H1 (cell line): ENCODE measurements at regions not wholly inside any gene's neighbourhood (a gene's known extent, or its start where the extent isn't known, plus 50 kb on each side); places are given as distances from the start of the nearest gene placed in this dataset.

Experiments used
- CTCF ChIA-PET: fragments of 300-600 bp; sonication (Branson Sonifier 250); formaldehyde crosslinking; loops from one replicate; lab custom pipeline; 2021; ENCODE audit not compliant: partially characterized antibody; lab: Charles Lee
- POLR2A ChIA-PET: fragments of 300-600 bp; sonication (Branson Sonifier 250); formaldehyde crosslinking; loops from one replicate; lab custom pipeline; 2021; ENCODE audit warnings: inconsistent platforms; ENCODE audit not compliant: partially characterized antibody; lab: Charles Lee
- DNase-seq, 2 experiments: peaks; one replicate each; pipeline versions ENCODE4 v3.0.0 to v3.0.0-alpha.2; 2010 to 2022; ENCODE audit warnings: low spot score in 2 of 2, low read depth in 1 of 2, mixed read lengths in 1 of 2
- FAIRE-seq: peaks from 2 replicates; lab custom pipeline; 2011; peaks lifted over from hg19 to GRCh38; lab: Jason Lieb, UNC
- H2AFZ ChIP-seq: 2 replicates; pipeline ENCODE4 v1.8.1; 2012; ENCODE audit warnings: low read length, inconsistent platforms
- H2AK5ac ChIP-seq: 2 replicates; pipeline ENCODE4 v1.6.1; 2013; ENCODE audit warnings: low read depth, low read length
- H2BK120ac ChIP-seq: replicated peaks from 2 replicates; pipeline ENCODE3; 2013; ENCODE audit warnings: low read depth, low read length, inconsistent platforms
- H2BK12ac ChIP-seq: 2 replicates; pipeline ENCODE4 v1.6.1; 2013; ENCODE audit warnings: low read depth, low read length
- H2BK15ac ChIP-seq: 2 replicates; pipeline ENCODE4 v1.6.1; 2013; ENCODE audit warnings: low read length
- H2BK20ac ChIP-seq: 2 replicates; pipeline ENCODE4 v1.6.1; 2013; ENCODE audit warnings: low read length
- H2BK5ac ChIP-seq: 2 replicates; pipeline ENCODE4 v1.6.1; 2013; ENCODE audit warnings: low read depth, low read length
- H3K14ac ChIP-seq: 2 replicates; pipeline ENCODE4 v1.6.1; 2013; ENCODE audit warnings: inconsistent platforms; ENCODE audit not compliant: insufficient read length
- H3K18ac ChIP-seq: 2 replicates; pipeline ENCODE4 v1.6.1; 2013; ENCODE audit warnings: low read length; ENCODE audit errors: extremely low read depth
- H3K23ac ChIP-seq: 2 replicates; pipeline ENCODE4 v1.6.1; 2013; ENCODE audit warnings: inconsistent platforms; ENCODE audit not compliant: insufficient read length
- H3K23me2 ChIP-seq: 2 replicates; pipeline ENCODE4 v1.6.1; 2013; ENCODE audit warnings: low read depth, low read length
- H3K27ac ChIP-seq: 2 replicates; pipeline ENCODE4 v1.6.1; 2011; ENCODE audit warnings: low read depth, low read length, inconsistent platforms
- H3K27me3 ChIP-seq, 4 experiments: replicated peaks in 1 of 4; 1 replicate in 1 of 4; 2 replicates in 3 of 4; pipeline versions ENCODE4 v1.6.1 to v1.8.1; 2011 to 2013; ENCODE audit warnings: low read length in 3 of 4, mild to moderate bottlenecking in 3 of 4, inconsistent platforms in 2 of 4, mixed read lengths in 2 of 4, moderate library complexity in 1 of 4; ENCODE audit not compliant: control insufficient read depth in 3 of 4, insufficient read depth in 3 of 4; ENCODE audit errors: extremely low read depth in 1 of 4
- H3K36me3 ChIP-seq, 4 experiments: 2 replicates each; pipeline versions ENCODE4 v1.6.1 to v1.8.1; 2011 to 2013; ENCODE audit warnings: mild to moderate bottlenecking in 4 of 4, low read length in 3 of 4, moderate library complexity in 2 of 4, control low read depth in 1 of 4, inconsistent platforms in 1 of 4; ENCODE audit not compliant: insufficient read depth in 4 of 4, control insufficient read depth in 2 of 4
- H3K4ac ChIP-seq: replicated peaks from 2 replicates; pipeline ENCODE3; 2013; ENCODE audit warnings: low read length, low read depth, mixed read lengths, inconsistent platforms; ENCODE audit not compliant: insufficient read length
- H3K4me1 ChIP-seq, 4 experiments: replicated peaks in 1 of 4; 1 replicate in 1 of 4; 2 replicates in 3 of 4; pipeline versions ENCODE4 v1.6.1 to v1.8.1; 2011 to 2013; ENCODE audit warnings: low read length in 3 of 4, inconsistent platforms in 2 of 4, mixed read lengths in 1 of 4; ENCODE audit not compliant: insufficient read depth in 4 of 4, control insufficient read depth in 3 of 4
- H3K4me2 ChIP-seq, 2 experiments: 2 replicates each; pipeline versions ENCODE4 v1.6.1 to v1.8.1; 2011 to 2013; ENCODE audit warnings: low read depth in 2 of 2, low read length in 2 of 2, control low read depth in 1 of 2, inconsistent platforms in 1 of 2, mild to moderate bottlenecking in 1 of 2; ENCODE audit not compliant: insufficient read depth in 1 of 2
- H3K4me3 ChIP-seq, 4 experiments: fragments of 200-600, 300-600 bp in 1 of 4; sonication (generic), shearing (Covaris generic), sonication (Bioruptor Twin) in 1 of 4; 2 replicates each; pipeline versions ENCODE4 v1.5.1 to v1.8.1; 2011 to 2016; ENCODE audit warnings: low read length in 4 of 4, low read depth in 3 of 4, control low read depth in 2 of 4, inconsistent platforms in 2 of 4, mild to moderate bottlenecking in 2 of 4, mixed read lengths in 1 of 4, moderate library complexity in 1 of 4; ENCODE audit not compliant: insufficient read depth in 2 of 4; ENCODE audit errors: extremely low read depth in 1 of 4
- H3K56ac ChIP-seq: replicated peaks from 2 replicates; pipeline ENCODE3; 2013; ENCODE audit warnings: low read depth, mild to moderate bottlenecking, mixed read lengths, low read length, inconsistent platforms; ENCODE audit not compliant: insufficient read length
- H3K79me1 ChIP-seq: 2 replicates; pipeline ENCODE4 v1.6.1; 2013; ENCODE audit warnings: low read depth, low read length, control low read depth
- H3K79me2 ChIP-seq, 2 experiments: 2 replicates each; pipeline versions ENCODE4 v1.6.1 to v1.8.1; 2012 to 2013; ENCODE audit warnings: low read length in 2 of 2, mild to moderate bottlenecking in 2 of 2, inconsistent platforms in 1 of 2; ENCODE audit not compliant: insufficient read depth in 2 of 2, control insufficient read depth in 1 of 2
- H3K9ac ChIP-seq, 4 experiments: replicated peaks in 1 of 4; 1 replicate in 1 of 4; 2 replicates in 3 of 4; pipeline versions ENCODE4 v1.6.1 to v1.8.1; 2011 to 2013; ENCODE audit warnings: low read depth in 3 of 4, low read length in 3 of 4, control low read depth in 2 of 4, mild to moderate bottlenecking in 2 of 4, moderate library complexity in 2 of 4, inconsistent platforms in 1 of 4; ENCODE audit errors: extremely low read depth in 1 of 4
- H3K9me3 ChIP-seq, 2 experiments: 2 replicates each; pipeline versions ENCODE4 v1.6.1 to v1.8.1; 2012 to 2013; ENCODE audit warnings: mild to moderate bottlenecking in 2 of 2, moderate library complexity in 2 of 2, control low read depth in 1 of 2, inconsistent platforms in 1 of 2, low read depth in 1 of 2, low read length in 1 of 2, mixed read lengths in 1 of 2; ENCODE audit not compliant: insufficient read depth in 2 of 2
- H4K20me1 ChIP-seq, 2 experiments: replicated peaks in 1 of 2; 2 replicates each; pipeline versions ENCODE3 to v1.8.1; 2011 to 2013; ENCODE audit warnings: inconsistent platforms in 2 of 2, low read length in 2 of 2, mild to moderate bottlenecking in 1 of 2; ENCODE audit not compliant: insufficient read depth in 2 of 2, control insufficient read depth in 1 of 2
- H4K5ac ChIP-seq: 2 replicates; pipeline ENCODE4 v1.6.1; 2013; ENCODE audit warnings: low read length, low read depth, mixed read lengths, inconsistent platforms; ENCODE audit not compliant: insufficient read length
- H4K8ac ChIP-seq: 2 replicates; pipeline ENCODE4 v1.8.0; 2013; ENCODE audit warnings: mild to moderate bottlenecking, moderate library complexity, low read length, inconsistent platforms; ENCODE audit not compliant: insufficient read depth; ENCODE audit errors: extremely low read depth
- H4K91ac ChIP-seq: replicated peaks from 2 replicates; pipeline ENCODE3; 2013; ENCODE audit warnings: low read length, mixed read lengths, inconsistent platforms; ENCODE audit not compliant: insufficient read length
- BCL11A ChIP-seq, 2 experiments: IDR thresholded peaks; one replicate each; pipeline ENCODE4 v1.6.1; 2011; ENCODE audit warnings: low read depth in 2 of 2, low read length in 2 of 2, mild to moderate bottlenecking in 2 of 2
- CHD2 ChIP-seq: IDR thresholded peaks from 2 replicates; pipeline ENCODE4 v1.6.1; 2012; ENCODE audit warnings: low read length, improper control_type of control experiment
- EGR1 ChIP-seq: IDR thresholded peaks from 2 replicates; pipeline ENCODE4 v1.6.1; 2011; ENCODE audit warnings: low read depth, low read length, borderline replicate concordance
- GTF2F1 ChIP-seq: IDR thresholded peaks from 2 replicates; pipeline ENCODE4 v1.6.1; 2012; ENCODE audit warnings: low read depth, low read length, improper control_type of control experiment, borderline replicate concordance
- HDAC2 ChIP-seq, 2 experiments: fragments of 300-600 bp in 1 of 2; sonication (generic) in 1 of 2; IDR thresholded peaks; 2 replicates each; pipeline ENCODE4 v1.6.1; 2011 to 2012; ENCODE audit warnings: low read depth in 2 of 2, low read length in 2 of 2, mild to moderate bottlenecking in 2 of 2, moderate library complexity in 2 of 2, borderline replicate concordance in 1 of 2, inconsistent platforms in 1 of 2
- HDAC6 ChIP-seq: IDR thresholded peaks from one replicate; pipeline ENCODE4 v1.7.1; 2012; ENCODE audit warnings: low read depth, mild to moderate bottlenecking, inconsistent platforms, low read length, moderate library complexity
- JUN ChIP-seq: IDR thresholded peaks from 2 replicates; pipeline ENCODE4 v1.6.1; 2011; ENCODE audit warnings: low read depth, mild to moderate bottlenecking, improper control_type of control experiment, low read length
- PHF8 ChIP-seq: fragments of 200-600 bp; sonication (generic); conservative IDR thresholded peaks from 2 replicates; pipeline ENCODE4 v1.7.1; 2012; ENCODE audit warnings: low read depth, mild to moderate bottlenecking, inconsistent platforms, low read length, moderate library complexity
- RAD21 ChIP-seq, 2 experiments: IDR thresholded peaks in 1 of 2; conservative IDR thresholded peaks in 1 of 2; 2 replicates each; pipeline ENCODE4 v1.6.1; 2011; ENCODE audit warnings: low read depth in 2 of 2, low read length in 2 of 2, improper control_type of control experiment in 1 of 2, inconsistent platforms in 1 of 2, mild to moderate bottlenecking in 1 of 2, moderate library complexity in 1 of 2
- RXRA ChIP-seq: IDR thresholded peaks from 2 replicates; pipeline ENCODE4 v1.6.1; 2011; ENCODE audit warnings: low read depth, mild to moderate bottlenecking, low read length, moderate library complexity; ENCODE audit not compliant: insufficient read depth
- SP1 ChIP-seq: IDR thresholded peaks from 2 replicates; pipeline ENCODE4 v1.6.1; 2011; ENCODE audit warnings: low read depth, low read length
- TCF12 ChIP-seq: IDR thresholded peaks from 2 replicates; pipeline ENCODE4 v1.6.1; 2011; ENCODE audit warnings: low read depth, mild to moderate bottlenecking, low read length
- WGBS, 2 experiments: shearing (Covaris generic) in 1 of 2; methylation state at CpG; one replicate each; pipeline versions ENCODE4 v1.1.6 to v1.1.7; 2013 to 2015; ENCODE audit warnings: low lambda C conversion rate in 2 of 2, mixed read lengths in 2 of 2, inconsistent platforms in 1 of 2, low coverage in 1 of 2, missing lambda C conversion rate in 1 of 2; ENCODE audit not compliant: insufficient replicate concordance in 2 of 2, insufficient coverage in 1 of 2, insufficient read length in 1 of 2; ENCODE audit errors: extremely low coverage in 1 of 2, missing lambda C conversion rate in 1 of 2; 5-methylcytosine and 5-hydroxymethylcytosine counted together
- TF ChIP-seq, protein P1 (sequence below): IDR thresholded peaks from 2 replicates; pipeline ENCODE4 v1.6.1; 2011; ENCODE audit warnings: low read depth, mild to moderate bottlenecking, low read length; ENCODE audit not compliant: insufficient read depth

DNA sequence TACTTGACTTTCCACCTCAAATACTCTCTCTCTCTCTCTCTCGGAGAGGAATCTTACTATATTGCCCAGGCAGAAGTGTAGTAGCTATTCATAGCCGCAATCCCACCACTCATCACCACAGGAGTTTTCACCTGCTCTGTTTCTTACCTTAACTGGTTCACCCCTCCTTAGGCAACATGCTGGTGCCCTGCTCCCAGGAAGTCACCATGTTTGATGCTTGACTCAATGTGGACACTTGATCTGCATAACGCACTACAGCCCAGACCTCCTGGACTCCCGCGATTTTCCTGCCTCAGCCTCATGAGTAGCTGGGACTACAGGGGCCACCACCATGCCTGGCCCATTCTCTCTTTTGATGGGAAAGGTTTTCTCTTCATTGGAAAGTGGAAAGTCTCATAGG, 271.8 kb downstream of the FBXW7 start:
- no peaks in the 10 kb centered on the region for H3K4me1 ChIP-seq
- POLR2A ChIA-PET = no interaction called here
- no peak for TF ChIP-seq TCF12
- no peak for TF ChIP-seq SP1
- TF ChIP-seq EGR1 = no peak
- TF ChIP-seq PHF8 = no peak
- no peak for TF ChIP-seq GTF2F1
- no peak for TF ChIP-seq HDAC6
- no peak for TF ChIP-seq CHD2
- no peak for TF ChIP-seq HDAC2 (IDR thresholded peaks at IDR 0.05; ENCODE audit: borderline replicate concordance in 1 of 2, low read depth in 2 of 2, low read length in 2 of 2)
- TF ChIP-seq RXRA = no peak
- TF ChIP-seq, protein P1, sequence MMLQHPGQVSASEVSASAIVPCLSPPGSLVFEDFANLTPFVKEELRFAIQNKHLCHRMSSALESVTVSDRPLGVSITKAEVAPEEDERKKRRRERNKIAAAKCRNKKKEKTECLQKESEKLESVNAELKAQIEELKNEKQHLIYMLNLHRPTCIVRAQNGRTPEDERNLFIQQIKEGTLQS = no peak
- TF ChIP-seq RAD21 (IDR thresholded peaks at IDR 0.05 in 1 of 2, conservative IDR thresholded peaks at IDR 0.05 in 1 of 2; ENCODE audit: low read depth in 2 of 2, low read length in 2 of 2) = no peak
- no peak for TF ChIP-seq JUN
- no peak for TF ChIP-seq BCL11A (IDR thresholded peaks at IDR 0.05; ENCODE audit: low read depth in 2 of 2, low read length in 2 of 2)

More for the DNA sequence above, 271.8 kb downstream of the FBXW7 start:
- Histone ChIP-seq H4K8ac (no peak overlapping the region), H3K4ac (no peak overlapping the region), H2BK5ac (no peak overlapping the region), H4K20me1 (no peaks in the 10 kb centered on the region), H3K4me3 (no peak overlapping the region), H3K9me3 (no peaks in the 10 kb centered on the region), H2AFZ (no peak overlapping the region), H4K91ac (no peak overlapping the region), H3K79me2 (no peaks in the 10 kb centered on the region), H3K23ac (no peak overlapping the region), H2BK15ac (no peak overlapping the region), H3K27ac (no peak overlapping the region), H3K56ac (no peak overlapping the region), H3K36me3 (no peaks in the 10 kb centered on the region), H3K14ac (no peak overlapping the region), H2BK120ac (no peak overlapping the region), H2AK5ac (no peak overlapping the region), H3K4me2 (no peak overlapping the region), H3K27me3 (no peaks in the 10 kb centered on the region; a peak in 1 of 7 replicates), H3K9ac (no peak overlapping the region), H3K23me2 (no peaks in the 10 kb centered on the region), H3K18ac (no peak overlapping the region), H3K79me1 (no peaks in the 10 kb centered on the region), H2BK12ac (no peak overlapping the region), H4K5ac (no peak overlapping the region), H2BK20ac (no peak overlapping the region)
- WGBS, 2 experiments = 96% methylated on average over 3 of the region's 5 CpGs; no CpG with 5 or more reads in 1 of the 2 experiments
- DNase-seq = no peak
- FAIRE-seq = no peak
- CTCF ChIA-PET = interaction anchor here (1.2 kb wide), 1 partner anchor 14 kb away, joined by 4 read pairs; no protein-coding TSS in a partner anchor
